ENCODE measurements at regions not wholly inside any gene's neighbourhood (a gene's known extent, or its start where the extent isn't known, plus 50 kb on each side); places are given as distances from the start of the nearest gene placed in this dataset.

DNA sequence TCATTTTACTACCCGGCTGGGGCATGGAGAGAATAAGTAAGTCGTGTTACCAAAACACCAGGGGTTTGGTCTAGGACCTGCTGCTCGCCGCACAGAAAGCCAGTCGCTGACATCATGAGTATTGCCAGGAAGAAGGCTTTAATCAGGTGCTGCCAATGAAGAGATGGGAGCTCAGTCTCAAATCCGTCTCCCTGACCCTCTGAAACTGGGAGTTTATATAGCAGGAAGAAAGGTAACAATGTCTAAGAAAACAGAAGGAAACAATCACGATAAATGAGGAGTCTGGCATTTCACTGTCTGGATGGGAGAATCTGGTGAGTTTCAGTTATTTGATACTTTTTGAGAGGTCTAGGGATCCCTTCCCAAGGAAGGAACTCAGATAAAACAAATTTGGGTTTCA lies 437.9 kb upstream of the JARID2 start:
- Histone ChIP-seq H3K36me3 (ENCODE audit: control insufficient read depth, insufficient read depth, low read length) (no peaks in the 10 kb centered on the region), H3K4me3 (ENCODE audit: low read depth, low read length) (no peak overlapping the region), H3K27me3 (ENCODE audit: control insufficient read depth, insufficient read depth, low read length) (no peaks in the 10 kb centered on the region)
- TF ChIP-seq, protein P1, sequence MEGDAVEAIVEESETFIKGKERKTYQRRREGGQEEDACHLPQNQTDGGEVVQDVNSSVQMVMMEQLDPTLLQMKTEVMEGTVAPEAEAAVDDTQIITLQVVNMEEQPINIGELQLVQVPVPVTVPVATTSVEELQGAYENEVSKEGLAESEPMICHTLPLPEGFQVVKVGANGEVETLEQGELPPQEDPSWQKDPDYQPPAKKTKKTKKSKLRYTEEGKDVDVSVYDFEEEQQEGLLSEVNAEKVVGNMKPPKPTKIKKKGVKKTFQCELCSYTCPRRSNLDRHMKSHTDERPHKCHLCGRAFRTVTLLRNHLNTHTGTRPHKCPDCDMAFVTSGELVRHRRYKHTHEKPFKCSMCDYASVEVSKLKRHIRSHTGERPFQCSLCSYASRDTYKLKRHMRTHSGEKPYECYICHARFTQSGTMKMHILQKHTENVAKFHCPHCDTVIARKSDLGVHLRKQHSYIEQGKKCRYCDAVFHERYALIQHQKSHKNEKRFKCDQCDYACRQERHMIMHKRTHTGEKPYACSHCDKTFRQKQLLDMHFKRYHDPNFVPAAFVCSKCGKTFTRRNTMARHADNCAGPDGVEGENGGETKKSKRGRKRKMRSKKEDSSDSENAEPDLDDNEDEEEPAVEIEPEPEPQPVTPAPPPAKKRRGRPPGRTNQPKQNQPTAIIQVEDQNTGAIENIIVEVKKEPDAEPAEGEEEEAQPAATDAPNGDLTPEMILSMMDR (IDR thresholded peaks at IDR 0.05; ENCODE audit: insufficient read depth, low read length, poor library complexity, severe bottlenecking): no peak
- no peak for DNase-seq (ENCODE audit: low read depth)

DNA sequence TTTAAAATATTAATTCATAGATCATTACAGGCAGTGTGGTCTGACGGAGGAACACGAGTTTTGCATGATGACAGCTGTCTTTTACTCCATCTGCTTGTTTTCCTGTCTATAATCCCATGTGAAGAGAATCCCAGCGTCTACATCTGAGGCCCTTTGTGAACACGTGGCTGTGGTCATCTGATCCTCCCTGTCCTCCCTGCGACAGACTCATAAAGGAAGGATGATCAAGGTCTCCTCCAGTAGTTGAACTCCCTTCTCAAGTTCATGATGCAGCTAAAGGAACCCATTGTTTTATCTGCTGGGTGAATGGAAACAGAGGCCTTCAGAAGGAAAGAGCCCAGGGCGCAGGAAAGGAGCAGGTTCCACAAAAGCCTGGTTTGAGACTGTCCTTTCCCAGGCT lies 435.8 kb upstream of the JARID2 start:
- no peaks in the 10 kb centered on the region for H3K27me3 ChIP-seq (ENCODE audit: control insufficient read depth, insufficient read depth, low read length)
- TF ChIP-seq, protein P1 (IDR thresholded peaks at IDR 0.05; ENCODE audit: insufficient read depth, low read length, poor library complexity, severe bottlenecking): no peak
- DNase-seq (ENCODE audit: low read depth): no peak
- H3K4me3 ChIP-seq (ENCODE audit: low read depth, low read length): no peak overlapping the region
- no peaks in the 10 kb centered on the region for H3K36me3 ChIP-seq (ENCODE audit: control insufficient read depth, insufficient read depth, low read length)

DNA sequence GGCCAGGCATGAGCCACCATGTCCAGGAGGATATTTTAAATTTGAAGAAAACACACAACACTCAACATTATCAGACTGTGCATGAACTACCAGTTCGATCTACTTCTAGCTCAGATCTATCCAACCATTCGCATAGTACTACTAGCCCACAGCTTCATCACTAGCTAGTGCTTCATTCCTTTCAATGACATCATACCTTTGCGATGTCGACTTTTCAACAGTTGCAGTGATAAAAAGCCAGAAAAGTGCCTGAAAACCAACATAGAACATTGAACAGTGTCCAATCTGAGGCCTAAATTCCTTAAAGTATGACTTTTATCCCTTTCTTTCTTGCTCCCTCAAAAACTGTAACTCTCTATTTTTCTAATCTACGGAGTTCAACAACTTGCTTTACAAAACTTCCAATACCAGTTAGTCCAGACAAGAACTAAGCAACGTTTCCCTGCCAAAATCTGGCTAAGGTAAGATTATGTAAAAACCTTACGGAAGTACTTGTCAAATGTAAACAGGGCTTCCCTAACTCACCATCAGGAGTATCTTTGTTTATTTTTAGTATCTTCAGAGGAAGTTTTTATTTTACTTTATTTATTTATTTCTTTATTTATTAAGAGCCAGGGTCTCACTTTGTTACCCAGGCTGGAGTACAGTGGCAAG lies 434.0 kb upstream of the JARID2 start:
- H3K36me3 ChIP-seq (ENCODE audit: control insufficient read depth, insufficient read depth, low read length): no peaks in the 10 kb centered on the region
- no peaks in the 10 kb centered on the region for H3K27me3 ChIP-seq (ENCODE audit: control insufficient read depth, insufficient read depth, low read length)
- no peak for DNase-seq (ENCODE audit: low read depth)
- no peak overlapping the region for H3K4me3 ChIP-seq (ENCODE audit: low read depth, low read length)
- TF ChIP-seq, protein P1 (IDR thresholded peaks at IDR 0.05; ENCODE audit: insufficient read depth, low read length, poor library complexity, severe bottlenecking): no peak

GRCh38 chr6:14814016-14814415 lies 431.9 kb upstream of the JARID2 start:
- Histone ChIP-seq H3K27me3 (ENCODE audit: control insufficient read depth, insufficient read depth, low read length) (no peaks in the 10 kb centered on the region), H3K36me3 (ENCODE audit: control insufficient read depth, insufficient read depth, low read length) (no peaks in the 10 kb centered on the region), H3K4me3 (ENCODE audit: low read depth, low read length) (no peak overlapping the region)
- TF ChIP-seq, protein P1 (IDR thresholded peaks at IDR 0.05; ENCODE audit: insufficient read depth, low read length, poor library complexity, severe bottlenecking): no peak
- no peak for DNase-seq (ENCODE audit: low read depth)

DNA sequence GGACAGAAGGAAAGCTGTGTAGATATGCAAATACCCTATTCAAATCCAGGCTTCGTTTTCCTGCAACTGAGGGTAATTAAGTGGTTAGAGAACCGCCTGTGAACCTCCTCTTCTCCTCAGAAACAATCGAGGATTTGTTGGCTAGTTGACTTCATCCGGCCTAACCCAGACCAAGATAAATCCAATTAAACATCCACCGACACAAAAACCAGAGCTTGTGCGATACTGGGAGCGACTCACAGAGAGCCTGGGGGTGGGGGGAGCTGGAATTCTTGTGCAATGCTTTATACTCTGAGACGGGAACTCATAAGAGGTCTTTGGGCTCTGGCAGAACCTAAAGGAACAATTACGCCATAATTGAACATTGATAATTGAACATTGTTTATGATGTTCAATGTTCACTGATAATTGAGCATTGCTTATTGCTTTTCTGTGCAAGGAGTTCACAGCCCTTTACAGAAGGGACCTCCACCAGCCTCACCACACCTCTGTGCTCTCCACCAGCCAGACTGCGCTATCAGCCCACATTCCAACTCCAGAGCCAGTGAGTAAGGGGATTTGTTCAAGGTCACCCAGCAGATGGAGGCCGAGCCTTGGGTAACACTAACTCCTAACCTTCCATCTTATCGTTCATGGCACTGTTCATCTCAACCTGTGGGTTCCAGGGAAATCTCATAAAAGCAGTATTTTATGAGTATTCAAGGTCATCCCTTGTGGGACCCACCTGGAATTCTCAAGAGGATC lies 429.6 kb upstream of the JARID2 start:
- H3K4me3 ChIP-seq (ENCODE audit: low read depth, low read length): no peak overlapping the region
- TF ChIP-seq, protein P1 (IDR thresholded peaks at IDR 0.05; ENCODE audit: insufficient read depth, low read length, poor library complexity, severe bottlenecking): no peak
- no peaks in the 10 kb centered on the region for H3K27me3 ChIP-seq (ENCODE audit: control insufficient read depth, insufficient read depth, low read length)
- H3K36me3 ChIP-seq (ENCODE audit: control insufficient read depth, insufficient read depth, low read length): no peaks in the 10 kb centered on the region
- DNase-seq (ENCODE audit: low read depth): no peak
